Esophagus muscularis mucosa (tissue), 3 donors: ENCODE measurements at regions not wholly inside any gene's neighbourhood (a gene's known extent, or its start where the extent isn't known, plus 50 kb on each side); places are given as distances from the start of the nearest gene placed in this dataset.

Experiments used
- CTCF ChIP-seq, 3 experiments: fragments of 200-600 bp in 2 of 3; fragments of 450-650 bp in 1 of 3; sonication (generic) in 2 of 3; IDR thresholded peaks; one replicate each; pipeline ENCODE4 v1.5.1; 2017 to 2019; ENCODE audit warnings: antibody characterized with exemption in 3 of 3, mild to moderate bottlenecking in 2 of 3, moderate library complexity in 1 of 3
- POLR2A ChIP-seq: fragments of 450-650 bp; IDR thresholded peaks from one replicate; pipeline ENCODE4 v1.6.1; 2017; ENCODE audit warnings: antibody characterized with exemption, moderate library complexity, mild to moderate bottlenecking, low read depth

GRCh38 chr7:84379446-84379845 is 184.9 kb upstream of the SEMA3A start:
- TF ChIP-seq CTCF (IDR thresholded peaks at IDR 0.05) (no peak), POLR2A (no peak)
